PC-9 (cell line): ENCODE measurements at regions not wholly inside any gene's neighbourhood (a gene's known extent, or its start where the extent isn't known, plus 50 kb on each side); places are given as distances from the start of the nearest gene placed in this dataset.
"Not testable (repeated sequence)": the region's sequence is repeated elsewhere in the genome, so short reads cannot be mapped to it uniquely, and the experiment has no call there.

ENCODE experiments used
- BruUV-seq: library from RNA; stranded (reverse); fragments of 400-500 nt; replicated peaks from 2 replicates; lab custom pipeline; 2021; lab: Mats Ljungman, UMichigan
- CTCF ChIA-PET: fragments of 300-600 bp; sonication (Branson Sonifier 250); formaldehyde crosslinking; loops from one replicate; lab custom pipeline; 2022; ENCODE audit warnings: antibody characterized with exemption; lab: Charles Lee
- POLR2A ChIA-PET: fragments of 300-600 bp; sonication (Branson Sonifier 250); formaldehyde crosslinking; loops from one replicate; lab custom pipeline; 2022; ENCODE audit warnings: antibody characterized with exemption; ENCODE audit not compliant: unreplicated experiment; lab: Charles Lee
- DNase-seq, 2 experiments: peaks; one replicate each; pipeline versions ENCODE4 v3.0.0 to v3.0.0-alpha.2; 2015 to 2022; ENCODE audit warnings: mixed read lengths in 1 of 2
- H2AFZ ChIP-seq: fragments of 200-600 bp; sonication (generic); 2 replicates; pipeline ENCODE4 v1.8.1; 2017; ENCODE audit warnings: antibody characterized with exemption
- H3F3A ChIP-seq: fragments of 200-600 bp; sonication (generic); 2 replicates; pipeline ENCODE4 v1.8.1; 2017; ENCODE audit warnings: antibody characterized with exemption, mild to moderate bottlenecking, low read depth; ENCODE audit not compliant: insufficient read depth
- H3K27ac ChIP-seq: fragments of 200-600 bp; sonication (generic); 2 replicates; pipeline ENCODE4 v1.6.1; 2016; ENCODE audit warnings: mixed run types
- H3K27me3 ChIP-seq: fragments of 200-600 bp; sonication (generic); 2 replicates; pipeline ENCODE4 v1.6.1; 2016; ENCODE audit warnings: low read depth, mixed run types; ENCODE audit not compliant: insufficient read depth
- H3K36me3 ChIP-seq: fragments of 200-600 bp; sonication (generic); 2 replicates; pipeline ENCODE4 v1.6.1; 2016; ENCODE audit warnings: low read depth, mixed run types
- H3K4me1 ChIP-seq: fragments of 200-600 bp; sonication (generic); replicated peaks from 2 replicates; pipeline ENCODE4 v1.6.1; 2016; ENCODE audit warnings: mixed run types; ENCODE audit not compliant: insufficient read depth
- H3K4me2 ChIP-seq: fragments of 200-600 bp; sonication (generic); 2 replicates; pipeline ENCODE4 v1.6.1; 2017; ENCODE audit warnings: mixed run types
- H3K4me3 ChIP-seq: fragments of 200-600 bp; sonication (generic); 2 replicates; pipeline ENCODE4 v1.6.1; 2016; ENCODE audit warnings: mixed run types
- H3K79me2 ChIP-seq: fragments of 200-600 bp; sonication (generic); 2 replicates; pipeline ENCODE4 v1.6.1; 2017; ENCODE audit warnings: low read depth, mixed run types
- H3K9me2 ChIP-seq: fragments of 200-600 bp; sonication (generic); 2 replicates; pipeline ENCODE4 v1.8.1; 2017; ENCODE audit warnings: mild to moderate bottlenecking; ENCODE audit not compliant: insufficient read depth
- H3K9me3 ChIP-seq: fragments of 200-600 bp; sonication (generic); 2 replicates; pipeline ENCODE4 v1.8.1; 2016; ENCODE audit warnings: low read depth; ENCODE audit not compliant: insufficient read depth
- H4K20me1 ChIP-seq: fragments of 200-600 bp; sonication (generic); 2 replicates; pipeline ENCODE4 v1.8.1; 2017; ENCODE audit not compliant: insufficient read depth
- CTCF ChIP-seq: fragments of 200-600 bp; sonication (generic); conservative IDR thresholded peaks from 2 replicates; pipeline ENCODE4 v1.6.1; 2017; ENCODE audit warnings: mixed run types, antibody characterized with exemption, mild to moderate bottlenecking, moderate library complexity
- EZH2 ChIP-seq: fragments of 200-600 bp; sonication (generic); IDR thresholded peaks from 2 replicates; pipeline ENCODE4 v1.8.0; 2017; ENCODE audit warnings: antibody characterized with exemption, low read depth
- intact Hi-C: fragments of 100-400 bp; cut with micrococcal nuclease; formaldehyde crosslinking; loops from one replicate; pipeline ENCODE4 v1.10.0; 2022; ENCODE audit not compliant: unreplicated experiment

- no peak overlapping the region for H3K27ac ChIP-seq
- no peaks in the 10 kb centered on the region for H4K20me1 ChIP-seq
- no peak overlapping the region for H2AFZ ChIP-seq
- CTCF ChIA-PET = no interaction called here
- DNase-seq = no peak
- no peaks in the 10 kb centered on the region for H3K4me1 ChIP-seq
- H3K9me2 ChIP-seq = no peaks in the 10 kb centered on the region
- no peaks in the 10 kb centered on the region for H3F3A ChIP-seq
- intact Hi-C loops = no loop called here
- POLR2A ChIA-PET = no interaction called here
- H3K79me2 ChIP-seq = no peaks in the 10 kb centered on the region
- TF ChIP-seq CTCF = no peak
- TF ChIP-seq EZH2 = no peak
- no peak overlapping the region for H3K4me2 ChIP-seq
- no TSS peak for BruUV-seq
- no peaks in the 10 kb centered on the region for H3K36me3 ChIP-seq
- peaks cover 34% of the 10 kb centered on the region for H3K27me3 ChIP-seq
- H3K4me3 ChIP-seq = no peak overlapping the region
- H3K9me3 ChIP-seq = peaks cover 2% of the 10 kb centered on the region; the same call in 1 of the 2 replicates
Observed at GRCh38 chr22:26942637-26942957, 285.2 kb downstream of the MIAT start.

- H3K4me1 ChIP-seq = no peaks in the 10 kb centered on the region
- H3K36me3 ChIP-seq = no peaks in the 10 kb centered on the region
- no peaks in the 10 kb centered on the region for H3F3A ChIP-seq
- no peaks in the 10 kb centered on the region for H3K79me2 ChIP-seq
- no peak overlapping the region for H2AFZ ChIP-seq
- peaks cover 13% of the 10 kb centered on the region; the same call in 1 of the 2 replicates for H3K27me3 ChIP-seq
- H3K9me3 ChIP-seq = no peaks in the 10 kb centered on the region
- H4K20me1 ChIP-seq = no peaks in the 10 kb centered on the region
- no peak overlapping the region for H3K4me2 ChIP-seq
- no peak overlapping the region for H3K27ac ChIP-seq
- intact Hi-C loops = no loop called here
- no TSS peak for BruUV-seq
- DNase-seq = no peak
- no peak overlapping the region for H3K4me3 ChIP-seq
- TF ChIP-seq CTCF (no peak), EZH2 (no peak)
- ChIA-PET CTCF (no interaction called here), POLR2A (no interaction called here)
- H3K9me2 ChIP-seq = no peaks in the 10 kb centered on the region
Observed at GRCh38 chr22:26945565-26945964, 288.2 kb downstream of the MIAT start.

DNA sequence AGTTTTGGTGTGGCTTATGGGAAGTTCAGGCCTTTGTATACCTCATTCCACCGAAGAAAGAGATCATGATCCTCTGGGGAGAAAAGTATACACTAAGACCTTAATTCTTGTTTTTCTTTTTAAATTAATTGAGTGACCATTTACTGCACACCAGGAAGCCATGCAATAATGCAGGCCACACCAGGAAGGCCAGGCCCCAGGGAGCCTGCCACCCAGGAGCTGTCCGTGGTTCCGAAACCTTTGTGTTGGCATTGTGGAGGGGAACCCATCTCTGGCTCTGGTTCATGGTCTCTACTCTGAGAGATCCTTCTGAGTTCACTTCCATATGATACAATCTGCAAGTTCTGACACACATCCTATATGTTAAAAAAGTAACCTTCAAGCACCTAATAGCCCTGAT is 291.8 kb downstream of the MIAT start:
- H3K79me2 ChIP-seq = no peaks in the 10 kb centered on the region
- no TSS peak for BruUV-seq
- no peak overlapping the region for H3K27ac ChIP-seq
- intact Hi-C loops = no loop called here
- H4K20me1 ChIP-seq = no peaks in the 10 kb centered on the region
- ChIA-PET POLR2A (no interaction called here), CTCF (no interaction called here)
- H3K4me3 ChIP-seq = no peak overlapping the region
- DNase-seq = peak in 1 of 2 experiments; percentile 15
- H3F3A ChIP-seq = no peaks in the 10 kb centered on the region
- H3K36me3 ChIP-seq = no peaks in the 10 kb centered on the region
- no peak overlapping the region for H2AFZ ChIP-seq
- H3K4me2 ChIP-seq = no peak overlapping the region
- H3K27me3 ChIP-seq = peaks cover 29% of the 10 kb centered on the region
- no peaks in the 10 kb centered on the region for H3K9me3 ChIP-seq
- no peaks in the 10 kb centered on the region for H3K9me2 ChIP-seq
- TF ChIP-seq CTCF = no peak
- H3K4me1 ChIP-seq = no peaks in the 10 kb centered on the region

DNA sequence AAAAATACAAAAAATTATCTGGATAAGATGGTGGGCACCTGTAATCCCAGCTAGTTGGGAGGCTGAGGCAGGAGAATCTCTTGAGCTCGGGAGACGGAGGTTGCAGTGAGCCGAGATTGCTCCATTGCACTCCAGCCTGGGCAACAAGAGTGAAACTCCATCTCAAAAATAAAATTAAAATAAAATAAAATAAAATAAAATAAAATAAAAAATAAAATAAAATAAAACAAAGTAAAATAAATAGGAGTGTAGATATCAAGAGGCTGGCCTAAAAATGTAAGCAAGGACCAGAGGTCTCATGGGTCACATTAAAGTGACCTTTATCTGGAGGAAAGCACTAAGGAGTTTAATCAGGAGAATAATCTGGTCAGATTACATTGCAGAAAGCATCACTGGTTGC is 293.8 kb downstream of the MIAT start:
- H3F3A ChIP-seq, H3K9me3 ChIP-seq, H3K36me3 ChIP-seq, H3K79me2 ChIP-seq, H3K4me3 ChIP-seq, H3K4me1 ChIP-seq, H3K9me2 ChIP-seq, BruUV-seq, DNase-seq, intact Hi-C loops, H3K27ac ChIP-seq, POLR2A ChIA-PET, CTCF ChIA-PET, H4K20me1 ChIP-seq, H3K4me2 ChIP-seq, H2AFZ ChIP-seq: not testable (repeated sequence)
- peaks cover 48% of the 10 kb centered on the region for H3K27me3 ChIP-seq
